ENCODE measurements at regions not wholly inside any gene's neighbourhood (a gene's known extent, or its start where the extent isn't known, plus 50 kb on each side); places are given as distances from the start of the nearest gene placed in this dataset.
A peak's percentile ranks its signal among the peaks of the same experiment; 100 is the strongest.

DNA sequence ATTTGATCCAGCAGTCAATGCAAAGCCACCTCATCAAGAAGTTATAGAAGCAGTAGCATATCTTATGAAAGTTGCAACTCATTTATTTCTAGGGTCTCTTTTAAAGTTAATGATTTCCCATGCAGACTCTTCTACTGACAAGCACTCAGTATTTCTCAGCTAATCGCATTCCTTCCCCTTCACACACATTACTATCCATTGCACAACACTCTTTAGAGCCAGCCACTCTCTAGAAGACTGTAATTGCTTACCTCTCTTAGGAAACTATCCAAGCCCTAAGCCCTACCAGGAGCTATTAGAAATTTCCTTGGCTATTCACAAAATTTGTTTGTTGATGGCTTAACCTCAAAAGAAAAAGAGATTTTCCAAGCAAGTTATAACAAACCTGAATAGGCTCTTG lies 106.0 kb downstream of the ADAMTS1 start:
- no peak for DNase-seq (ENCODE audit: low spot score)

DNA sequence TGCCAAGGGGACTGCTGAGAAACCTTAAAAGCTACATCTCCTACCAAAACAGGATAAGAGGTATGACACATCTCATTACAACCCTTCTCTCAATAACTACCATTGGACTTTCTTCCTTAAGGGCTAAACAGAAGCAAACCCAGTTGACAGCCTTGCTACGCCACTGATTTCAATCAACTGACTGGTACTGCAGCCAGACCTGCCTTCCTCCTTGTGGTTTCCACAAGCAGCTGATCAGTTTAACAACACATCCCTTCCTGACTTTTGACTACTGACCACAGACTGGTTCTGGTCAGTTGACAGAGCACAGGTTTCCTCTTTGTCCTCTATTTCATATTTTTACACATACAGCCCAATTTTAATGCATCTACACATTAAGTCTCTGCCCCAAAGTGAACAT lies 108.8 kb downstream of the ADAMTS1 start:
- DNase-seq (ENCODE audit: low spot score) = no peak

DNA sequence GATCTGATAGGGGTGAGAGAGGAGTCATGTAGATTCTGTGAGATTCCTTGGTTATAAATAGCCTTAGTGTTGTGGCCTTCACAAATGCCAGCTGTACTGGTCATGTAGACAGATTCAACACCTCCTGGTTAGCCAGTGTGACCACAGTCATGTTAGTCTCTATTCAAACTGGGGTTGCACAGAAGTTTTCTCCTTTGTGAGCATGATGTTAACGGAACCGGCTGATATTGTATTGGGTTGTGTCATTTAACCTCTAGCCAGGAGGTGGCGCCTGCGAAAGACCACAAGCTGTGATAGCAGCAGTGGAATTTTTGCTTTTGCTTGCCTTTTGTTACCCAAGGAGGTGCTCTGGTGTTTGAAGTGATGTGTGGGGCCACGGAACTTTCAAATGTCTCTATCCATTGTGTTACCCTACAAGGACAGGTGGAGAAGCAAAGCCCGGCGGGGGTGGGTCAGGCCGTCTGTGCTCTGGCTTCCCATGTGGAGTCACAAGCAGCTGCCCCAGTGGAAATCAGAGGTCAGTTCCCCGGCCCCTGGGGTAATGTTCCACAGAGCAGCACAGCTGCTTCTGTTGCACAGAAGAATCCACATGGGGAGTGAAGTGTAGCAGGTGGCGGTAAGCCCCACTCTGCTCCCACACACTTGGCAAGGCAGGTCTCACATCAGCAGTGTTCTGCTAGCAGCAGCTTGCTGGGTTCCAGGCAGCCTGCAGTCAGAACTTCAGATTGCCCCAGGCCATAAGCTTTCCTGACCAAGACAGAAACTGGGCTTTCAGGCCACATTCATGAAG lies 112.6 kb downstream of the ADAMTS1 start:
- DNase-seq (ENCODE audit: low spot score) = peak; percentile 42

DNA sequence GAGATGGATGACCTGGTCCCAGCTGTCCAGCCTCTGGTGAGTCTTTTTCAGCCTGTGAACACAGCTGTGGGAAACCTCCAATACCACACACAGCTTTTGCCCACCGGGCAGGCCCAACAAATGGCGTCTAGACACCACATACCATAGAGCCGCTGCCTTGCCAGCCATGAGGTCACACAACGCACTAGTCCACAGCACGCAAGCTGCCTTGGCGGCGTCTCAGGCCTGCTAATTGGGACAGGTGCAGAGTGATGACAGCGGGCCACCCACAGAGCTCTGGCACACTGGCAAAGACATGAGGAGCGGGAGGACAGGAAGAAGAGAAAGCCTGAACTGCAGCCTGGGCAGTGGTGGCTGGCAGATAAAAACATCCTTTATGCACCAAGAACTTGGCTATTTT lies 125.5 kb downstream of the ADAMTS1 start:
- DNase-seq (ENCODE audit: low spot score) = no peak

DNA sequence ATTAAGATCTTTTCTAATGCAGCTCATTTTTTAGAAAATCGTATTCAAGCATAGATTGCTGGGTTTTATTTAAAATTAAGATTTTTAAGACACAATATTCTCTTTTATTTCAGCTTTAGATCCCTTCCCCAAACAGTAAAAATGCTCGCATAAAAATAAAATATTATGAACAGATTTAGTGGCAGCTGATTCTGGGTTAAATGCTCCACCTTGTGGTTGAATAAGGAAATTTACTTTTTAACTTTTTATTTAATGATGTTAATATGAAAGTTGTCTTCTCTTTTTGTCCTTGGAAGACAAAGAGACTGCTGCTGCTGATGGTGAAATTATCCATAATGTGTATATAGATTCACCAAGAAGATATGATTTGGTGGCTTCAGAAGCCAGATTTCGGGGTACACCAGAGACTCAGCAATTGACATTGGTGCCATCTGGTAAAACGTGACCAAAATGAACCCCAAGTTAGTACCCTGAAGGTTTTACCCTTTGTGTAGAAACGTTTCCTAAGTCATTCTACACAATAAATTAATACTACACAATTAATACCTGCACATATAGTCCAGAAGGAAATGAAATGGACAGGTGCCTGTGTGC lies 128.0 kb downstream of the ADAMTS1 start:
- DNase-seq (ENCODE audit: low spot score) = peak; percentile 27

DNA sequence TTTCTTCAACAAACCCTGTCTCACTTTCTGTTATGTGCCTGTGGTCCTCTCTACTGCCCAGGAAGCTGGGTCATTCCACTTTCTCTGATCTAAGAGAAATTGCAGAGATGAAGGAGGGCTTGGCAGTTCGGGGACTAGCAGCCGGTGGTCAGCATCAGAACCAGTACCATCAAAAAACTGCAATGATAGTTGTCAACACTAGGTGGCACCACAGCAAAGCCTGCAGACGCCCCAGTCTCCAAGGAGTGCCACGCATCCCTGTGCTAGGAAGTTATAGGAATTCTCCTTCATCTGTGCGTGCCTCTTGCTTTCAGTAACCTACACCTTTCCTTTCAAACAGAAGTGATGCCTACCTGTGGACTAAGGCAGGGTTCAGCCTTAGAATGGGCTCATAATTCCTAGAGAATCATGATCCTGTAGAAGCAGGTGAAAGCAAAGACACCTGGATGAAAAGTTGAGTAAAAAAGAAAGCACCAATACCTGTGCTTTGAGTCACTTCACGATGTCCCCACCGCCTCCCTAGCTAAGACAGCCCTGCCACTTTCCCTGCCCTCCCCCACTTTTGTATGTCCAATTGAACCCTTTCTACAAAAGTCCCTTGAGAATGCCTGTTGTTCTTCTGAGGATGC lies 129.2 kb downstream of the ADAMTS1 start:
- DNase-seq (ENCODE audit: low spot score) = peak; percentile 78

DNA sequence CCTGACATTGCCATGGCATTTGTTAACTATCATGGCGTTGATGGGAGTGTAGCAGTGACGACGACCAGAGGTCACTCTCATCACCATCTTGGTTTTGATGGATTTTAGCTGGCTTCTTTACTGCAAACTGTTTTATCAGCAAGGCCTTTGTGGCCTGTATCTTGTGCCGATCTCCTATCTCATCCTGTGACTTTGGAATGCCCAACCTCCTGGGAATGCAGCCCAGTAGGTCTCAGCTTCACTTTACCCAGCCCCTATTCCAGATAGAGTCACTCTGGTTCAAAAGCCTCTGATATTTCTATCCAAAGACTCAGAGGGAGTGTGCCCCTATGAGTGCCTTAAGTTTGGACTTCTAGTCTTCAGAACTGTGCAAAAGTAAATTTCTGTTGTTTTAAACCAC lies 130.1 kb downstream of the ADAMTS1 start:
- DNase-seq (ENCODE audit: low spot score) = no peak

DNA sequence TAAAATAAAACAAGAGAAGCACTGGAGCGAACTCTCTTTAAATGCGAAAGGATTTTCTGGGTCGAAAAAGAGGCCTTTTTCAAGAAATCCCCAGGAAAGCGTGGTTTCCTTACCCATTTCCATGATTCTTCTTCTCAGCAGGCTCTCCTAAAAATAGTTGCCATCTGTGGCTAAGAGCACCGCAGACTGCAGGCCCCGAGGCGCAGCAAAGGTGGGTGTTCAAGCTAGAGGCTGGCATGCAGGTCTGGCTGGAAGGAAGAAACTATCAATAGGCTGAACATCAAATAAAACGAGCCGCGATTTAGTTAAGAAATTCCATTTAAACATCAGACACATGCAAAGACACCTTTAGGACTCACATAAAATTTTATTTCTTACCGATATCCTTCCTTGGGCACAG lies 135.1 kb downstream of the ADAMTS1 start:
- DNase-seq (ENCODE audit: low spot score) = no peak

DNA sequence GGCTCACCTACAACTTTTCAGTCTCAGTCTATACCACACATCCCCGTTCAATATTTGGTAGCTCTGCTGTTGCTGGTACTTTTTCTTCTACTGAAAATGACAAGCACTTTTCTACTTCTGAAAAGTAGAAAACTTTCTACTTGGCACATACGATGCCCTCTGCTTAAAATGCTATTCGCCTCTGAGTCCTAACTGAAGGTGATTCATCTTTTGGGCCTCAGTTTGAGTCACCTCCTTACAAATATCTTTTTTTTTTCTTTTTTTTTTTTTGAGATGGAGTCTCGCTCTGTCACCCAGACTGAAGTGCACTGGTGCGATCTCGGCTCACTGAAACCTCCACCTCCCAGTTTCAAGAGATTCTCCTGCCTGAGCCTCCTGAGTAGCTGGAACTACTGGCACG lies 136.0 kb upstream of the CYYR1 start:
- DNase-seq (ENCODE audit: low spot score) = no peak

DNA sequence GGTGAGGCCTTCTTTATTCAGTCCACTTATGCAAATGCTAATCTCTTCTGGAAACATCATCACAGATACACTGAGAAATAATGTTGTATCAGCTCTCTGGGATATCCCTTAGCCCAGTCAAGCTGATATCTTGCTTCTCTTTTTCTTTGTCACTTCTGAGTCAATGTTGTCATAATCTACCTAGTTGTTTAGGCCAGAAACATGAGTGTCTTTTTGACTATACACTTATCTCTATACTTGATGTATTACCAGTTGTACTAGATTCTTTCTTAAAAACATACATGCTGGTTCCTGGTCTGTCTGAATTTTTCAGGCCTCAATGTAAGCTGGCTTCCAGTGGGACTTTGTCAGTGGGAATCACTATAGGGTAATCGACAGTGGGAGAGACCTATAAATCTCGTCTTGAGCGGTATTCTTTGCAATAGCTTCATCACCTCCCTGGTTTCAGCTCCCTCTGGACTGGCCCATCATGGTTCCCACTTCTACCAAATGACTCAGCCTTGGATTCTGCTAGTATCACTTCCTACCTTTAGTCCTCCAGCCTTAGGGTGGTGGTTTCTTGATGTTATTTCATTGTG lies 135.2 kb upstream of the CYYR1 start:
- no peak for DNase-seq (ENCODE audit: low spot score)

DNA sequence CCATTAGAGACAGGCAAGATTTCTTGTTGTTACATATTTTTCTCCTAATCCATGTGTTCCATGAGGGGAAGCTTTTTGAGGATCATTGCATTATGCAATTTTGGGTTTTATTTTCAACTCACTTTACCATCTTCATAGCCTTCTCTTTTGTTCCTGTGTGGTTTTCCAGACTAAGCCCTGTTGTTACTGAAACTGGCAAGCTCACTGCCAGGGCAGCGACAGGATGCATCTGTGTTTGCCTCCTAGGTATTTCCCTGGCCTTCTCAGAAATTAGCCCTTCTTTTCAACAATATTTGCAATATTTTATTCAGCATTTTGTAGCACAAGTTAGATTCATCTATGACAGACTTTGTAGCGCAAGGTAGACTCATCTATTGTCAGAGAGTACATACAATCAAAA lies 134.2 kb upstream of the CYYR1 start:
- DNase-seq (ENCODE audit: low spot score) = no peak

DNA sequence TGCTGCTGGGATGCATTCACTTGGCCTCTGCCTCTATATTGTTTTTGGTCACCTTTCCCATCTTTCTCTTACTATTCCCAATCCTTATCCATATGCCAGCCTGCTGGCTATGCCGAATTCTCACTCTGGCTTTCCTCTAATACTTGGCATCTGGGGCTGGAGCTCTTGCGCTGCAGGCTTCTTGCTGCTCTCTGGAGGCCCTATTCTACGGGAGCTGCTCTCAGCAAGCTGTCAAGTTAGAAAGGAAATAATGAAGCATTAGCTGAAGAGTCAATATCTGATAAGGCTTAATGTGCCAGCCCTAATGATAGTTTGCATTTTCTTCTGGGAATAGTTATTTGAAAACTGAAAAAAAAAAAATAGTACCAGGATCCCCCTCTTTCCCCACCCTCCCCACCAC lies 125.3 kb upstream of the CYYR1 start:
- no peak for DNase-seq (ENCODE audit: low spot score)

DNA sequence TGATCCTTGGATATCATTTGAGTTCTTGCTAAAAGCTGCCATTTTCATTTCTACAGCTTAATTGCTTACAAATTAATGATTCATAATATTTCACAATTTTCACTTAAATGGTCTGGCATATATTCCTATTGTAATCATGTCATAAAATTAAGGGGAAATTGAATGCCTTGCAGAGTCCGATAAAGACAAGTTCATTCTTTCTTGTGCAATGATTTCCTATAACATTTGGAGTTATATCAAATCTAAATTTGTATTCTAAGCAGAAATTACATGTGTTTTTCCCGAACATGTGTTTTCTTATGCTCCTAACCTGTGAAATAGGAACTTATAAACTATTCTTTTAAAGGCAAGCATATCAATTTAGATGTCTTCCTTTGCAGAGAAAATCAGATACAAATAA lies 118.3 kb upstream of the CYYR1 start:
- no peak for DNase-seq (ENCODE audit: low spot score)

DNA sequence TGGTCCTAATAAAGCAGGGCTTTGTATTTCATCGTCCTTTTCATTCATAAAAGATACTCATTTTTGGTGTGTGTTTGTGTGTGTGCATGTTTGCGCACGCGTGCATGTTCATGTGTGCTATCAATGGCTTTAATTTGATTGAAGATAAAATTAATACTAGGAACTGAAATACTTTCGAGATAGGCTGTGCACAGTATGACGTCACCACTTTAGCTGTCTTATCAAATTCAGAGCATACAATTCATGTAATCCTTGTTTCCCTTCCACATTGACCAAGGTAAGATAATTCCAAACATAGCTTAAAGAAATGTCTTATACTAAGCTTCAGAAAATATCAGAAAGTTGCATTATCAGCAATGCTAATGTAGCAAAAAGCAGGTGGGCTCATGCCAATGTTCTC lies 113.6 kb upstream of the CYYR1 start:
- no peak for DNase-seq (ENCODE audit: low spot score)

DNA sequence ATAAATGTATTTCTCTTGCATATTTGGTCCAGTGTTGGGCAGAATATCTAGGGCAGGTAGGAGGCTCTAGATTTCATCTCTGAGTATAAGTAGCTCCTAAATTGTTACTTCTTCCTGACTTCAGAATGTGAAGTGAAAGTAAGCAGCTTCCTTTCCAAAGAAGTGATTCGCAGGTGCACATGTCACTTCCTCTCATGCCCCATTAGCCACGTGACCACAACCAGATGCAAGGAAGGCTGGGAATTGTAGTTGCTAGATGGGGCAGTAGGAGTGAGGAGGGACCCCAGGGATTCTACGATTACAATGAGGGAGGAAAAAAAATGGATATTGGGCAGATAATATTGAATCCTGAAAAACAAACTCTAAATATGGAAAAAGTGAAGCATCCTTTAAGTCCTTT lies 113.2 kb upstream of the CYYR1 start:
- DNase-seq (ENCODE audit: low spot score) = peak; percentile 31

DNA sequence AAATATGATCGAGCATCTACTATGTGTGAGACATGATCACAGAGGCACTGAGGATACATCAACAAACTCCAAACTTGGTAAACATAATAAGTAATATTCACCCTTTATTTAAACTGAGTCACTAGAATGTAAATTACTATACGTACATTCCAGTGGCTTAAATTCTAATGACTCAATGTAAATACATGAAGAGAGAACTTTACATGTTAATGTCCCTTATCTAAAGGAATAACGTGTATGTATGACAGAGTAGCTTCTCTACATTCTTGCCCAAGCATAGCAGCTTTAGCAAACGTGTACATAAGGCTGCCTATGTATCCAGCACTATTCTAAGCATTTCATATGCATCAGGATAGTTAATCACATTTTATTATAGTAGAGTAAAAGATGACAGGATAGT lies 111.8 kb upstream of the CYYR1 start:
- no peak for DNase-seq (ENCODE audit: low spot score)

DNA sequence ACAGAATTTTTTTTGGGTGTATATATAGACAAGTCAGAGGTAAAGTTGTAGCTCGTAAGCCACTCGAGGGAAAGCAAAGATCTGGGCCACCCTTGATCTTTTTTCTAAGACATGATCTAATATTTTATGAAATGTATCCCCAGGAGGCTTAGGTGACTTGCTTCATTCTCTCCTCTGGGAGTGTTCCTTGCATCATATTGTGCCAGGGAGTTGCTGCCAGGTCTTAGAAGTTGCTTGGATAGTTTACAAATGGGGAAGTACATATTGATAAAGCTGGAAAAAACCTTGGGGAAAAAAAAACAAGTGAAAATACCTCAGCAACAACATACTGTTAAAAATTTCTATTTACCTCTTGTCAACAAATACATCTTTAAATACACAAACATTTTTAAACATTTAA lies 110.9 kb upstream of the CYYR1 start:
- DNase-seq (ENCODE audit: low spot score) = no peak

DNA sequence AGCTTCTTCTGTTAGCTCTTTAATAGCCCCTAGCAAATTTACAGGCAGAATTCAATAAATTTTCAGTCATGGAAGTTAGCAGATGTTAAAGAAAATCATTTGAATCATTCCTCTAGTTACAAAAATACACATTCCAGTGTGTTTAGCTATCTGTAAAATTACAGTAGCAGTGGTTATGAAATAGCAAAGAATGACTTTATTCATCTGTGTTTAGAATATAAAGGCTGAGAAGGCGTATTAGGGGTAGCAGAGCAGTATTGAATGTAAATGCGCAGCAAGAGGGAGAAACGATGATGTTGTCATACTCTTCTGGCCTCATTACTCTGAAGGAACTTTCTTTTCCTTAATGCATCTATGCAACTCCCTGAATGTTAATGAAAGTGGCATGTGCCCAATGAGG lies 106.2 kb upstream of the CYYR1 start:
- DNase-seq (ENCODE audit: low spot score) = no peak

DNA sequence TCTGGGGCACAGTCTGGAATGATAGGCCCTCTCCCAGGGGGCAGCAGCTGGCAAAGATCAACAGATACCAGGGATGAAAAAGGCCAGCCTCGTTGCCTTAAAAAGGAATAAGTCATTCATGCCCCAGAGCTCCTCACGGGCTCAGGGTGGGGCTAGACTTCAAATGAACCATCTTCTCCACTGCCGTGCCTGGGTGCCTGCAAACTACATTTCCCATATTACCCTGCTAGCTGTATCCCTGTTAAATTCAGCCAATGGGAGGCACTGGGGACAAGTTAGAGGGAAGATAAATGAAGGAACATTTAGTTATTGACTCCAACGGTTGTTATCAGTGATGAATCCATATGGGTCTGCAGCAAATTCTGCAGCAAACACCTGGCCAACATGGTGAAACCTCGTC lies 101.2 kb upstream of the CYYR1 start:
- DNase-seq (ENCODE audit: low spot score) = no peak

DNA sequence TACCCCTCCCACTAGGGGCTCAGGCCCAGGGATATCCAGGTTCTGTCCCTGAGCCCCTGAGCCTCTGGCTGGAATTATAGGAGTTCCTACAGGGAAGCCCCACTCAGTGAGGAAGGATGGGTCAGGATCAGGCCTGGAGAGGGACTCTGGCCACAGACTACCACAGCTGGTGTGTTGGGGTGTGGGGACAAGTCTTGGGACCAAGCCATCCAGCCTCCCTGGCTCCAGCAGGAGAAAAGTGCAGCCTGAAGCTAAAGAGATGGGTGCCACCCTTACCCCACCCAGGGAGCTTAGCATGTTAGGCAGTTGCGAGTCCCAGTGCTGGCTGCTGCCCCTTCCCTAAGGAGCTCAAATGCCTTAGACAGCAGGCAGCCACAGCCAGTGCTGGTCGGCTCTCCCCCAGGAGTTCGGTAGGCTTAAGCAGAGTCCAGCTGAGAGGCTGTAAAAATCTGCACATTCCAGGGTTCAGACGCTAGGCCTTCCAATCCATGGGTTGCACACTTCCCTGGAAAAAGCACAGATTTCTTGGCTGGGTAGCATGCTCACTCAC lies 96.2 kb upstream of the CYYR1 start:
- DNase-seq (ENCODE audit: low spot score) = no peak

DNA sequence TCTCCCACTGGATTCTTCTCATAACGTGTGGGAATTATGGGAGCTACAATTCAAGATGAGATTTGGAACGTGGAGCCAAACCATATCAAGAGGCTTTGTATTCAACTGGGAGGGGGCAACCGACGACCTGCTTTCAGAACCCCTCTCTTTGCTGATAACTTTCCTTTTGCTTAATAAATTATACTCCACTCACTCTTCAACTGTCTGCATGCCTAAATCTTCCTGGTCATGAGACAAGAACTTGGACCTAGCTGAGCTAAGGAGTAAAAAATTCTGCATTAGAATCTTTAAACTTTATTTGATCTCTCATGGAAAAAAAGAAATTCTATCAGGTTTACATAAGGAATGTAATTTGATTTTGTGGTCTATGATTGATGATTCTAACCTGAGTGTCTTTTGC lies 86.7 kb upstream of the CYYR1 start:
- DNase-seq (ENCODE audit: low spot score) = no peak

DNA sequence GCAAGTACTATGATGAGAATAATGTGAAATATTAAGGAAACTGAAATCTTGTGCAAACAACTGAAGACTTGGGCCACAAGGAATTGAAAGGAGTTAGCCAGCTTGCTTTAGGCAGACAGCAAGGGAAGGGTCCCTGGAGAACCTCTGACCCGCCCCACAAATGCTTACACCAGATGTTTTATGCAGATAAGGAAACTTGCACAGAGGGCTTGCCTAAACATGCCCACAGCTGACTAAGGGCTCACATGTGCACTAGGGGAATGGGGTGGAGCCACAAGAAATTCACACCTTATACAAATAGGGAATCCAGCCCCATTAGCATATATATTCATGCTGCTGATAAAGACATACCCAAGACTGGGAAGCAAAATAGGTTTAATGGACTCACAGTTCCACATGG lies 86.1 kb upstream of the CYYR1 start:
- no peak for DNase-seq (ENCODE audit: low spot score)

DNA sequence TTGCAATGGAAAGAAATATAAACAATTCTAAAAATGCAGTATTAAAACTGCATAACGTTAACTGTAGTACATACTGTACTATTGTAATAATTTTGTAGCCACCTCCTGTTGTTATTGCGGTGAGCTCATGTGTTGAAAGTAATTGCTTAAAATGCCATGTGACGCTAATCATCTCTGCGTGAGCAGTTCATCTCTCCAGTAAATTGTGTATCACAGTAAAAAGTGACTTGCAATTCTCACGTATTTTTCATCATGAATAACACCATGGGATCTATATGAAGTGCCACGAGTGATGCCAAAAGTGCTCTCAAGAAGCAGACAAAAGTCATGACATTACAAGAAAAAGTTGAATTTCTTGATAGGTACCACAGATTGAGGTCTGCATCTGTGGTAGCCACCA lies 82.4 kb upstream of the CYYR1 start:
- no peak for DNase-seq (ENCODE audit: low spot score)
